AG09309 (cell line): ENCODE measurements at regions not wholly inside any gene's neighbourhood (a gene's known extent, or its start where the extent isn't known, plus 50 kb on each side); places are given as distances from the start of the nearest gene placed in this dataset.

Experiments used
- DNase-seq: peaks from one replicate; pipeline ENCODE4 v3.0.0-alpha.2; 2010; ENCODE audit warnings: low read depth
- H3K4me3 ChIP-seq: 2 replicates; pipeline ENCODE4 v1.5.1; 2011; ENCODE audit warnings: mild to moderate bottlenecking, low read depth, low read length, moderate library complexity; ENCODE audit not compliant: control insufficient read depth
- CTCF ChIP-seq: IDR thresholded peaks from 2 replicates; pipeline ENCODE4 v1.5.1; 2011; ENCODE audit warnings: mild to moderate bottlenecking, low read depth, low read length, inconsistent platforms; ENCODE audit not compliant: insufficient read depth, control insufficient read depth; ENCODE audit errors: missing control alignments

- H3K4me3 ChIP-seq: no peak overlapping the region
- TF ChIP-seq CTCF: no peak
- no peak for DNase-seq
Observed at GRCh38 chr15:48052946-48053345, 67.8 kb upstream of the SLC24A5 start.

GRCh38 chr15:48058371-48058770 is 62.4 kb upstream of the SLC24A5 start:
- TF ChIP-seq CTCF: no peak
- DNase-seq: no peak
- no peak overlapping the region for H3K4me3 ChIP-seq

DNA sequence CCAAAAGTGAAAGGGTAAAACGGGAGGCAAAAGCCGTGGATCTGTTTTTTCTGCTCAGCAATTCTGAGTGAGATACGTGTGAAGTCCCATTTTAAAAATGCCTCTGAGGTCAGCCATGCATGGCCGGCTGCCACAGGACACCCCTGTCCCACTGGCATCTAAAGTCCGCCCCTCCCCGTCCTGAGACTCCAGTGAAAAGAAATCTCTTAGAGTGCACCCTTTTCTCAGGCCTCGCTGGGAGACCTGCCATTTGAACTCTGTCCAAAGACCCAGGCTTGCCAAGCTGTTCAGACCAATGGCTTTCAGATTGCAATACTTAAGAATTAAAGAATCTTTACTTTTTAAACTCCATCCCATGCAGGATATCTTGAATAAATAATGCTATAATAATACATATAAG is 61.0 kb upstream of the SLC24A5 start:
- TF ChIP-seq CTCF: no peak
- no peak for DNase-seq

DNA sequence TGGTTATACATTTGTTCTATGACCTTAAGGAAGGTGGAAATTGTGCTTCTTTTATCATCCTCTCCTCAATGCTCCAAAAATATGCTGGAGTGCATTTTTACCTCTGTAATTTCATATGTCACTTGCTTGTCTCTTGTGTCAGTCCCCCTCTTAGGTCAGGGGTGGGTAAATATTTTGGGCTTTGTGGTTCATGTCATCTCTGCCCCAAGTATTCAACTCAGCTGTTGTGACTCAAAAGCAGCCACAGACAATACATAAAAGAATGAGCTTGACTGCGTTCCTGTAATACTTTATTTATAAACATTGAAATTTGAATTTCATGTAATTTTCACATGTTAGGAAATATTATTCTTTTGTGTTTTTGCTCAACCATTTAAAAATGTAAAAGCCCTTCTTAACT is 60.4 kb upstream of the SLC24A5 start:
- no peak overlapping the region for H3K4me3 ChIP-seq
- DNase-seq: no peak
- TF ChIP-seq CTCF: no peak

More for the DNA sequence above, 61.0 kb upstream of the SLC24A5 start:
- no peak overlapping the region for H3K4me3 ChIP-seq

- no peak for TF ChIP-seq CTCF
- H3K4me3 ChIP-seq: no peak overlapping the region
- DNase-seq: no peak
Observed at GRCh38 chr15:48061605-48062004, 59.2 kb upstream of the SLC24A5 start.

DNA sequence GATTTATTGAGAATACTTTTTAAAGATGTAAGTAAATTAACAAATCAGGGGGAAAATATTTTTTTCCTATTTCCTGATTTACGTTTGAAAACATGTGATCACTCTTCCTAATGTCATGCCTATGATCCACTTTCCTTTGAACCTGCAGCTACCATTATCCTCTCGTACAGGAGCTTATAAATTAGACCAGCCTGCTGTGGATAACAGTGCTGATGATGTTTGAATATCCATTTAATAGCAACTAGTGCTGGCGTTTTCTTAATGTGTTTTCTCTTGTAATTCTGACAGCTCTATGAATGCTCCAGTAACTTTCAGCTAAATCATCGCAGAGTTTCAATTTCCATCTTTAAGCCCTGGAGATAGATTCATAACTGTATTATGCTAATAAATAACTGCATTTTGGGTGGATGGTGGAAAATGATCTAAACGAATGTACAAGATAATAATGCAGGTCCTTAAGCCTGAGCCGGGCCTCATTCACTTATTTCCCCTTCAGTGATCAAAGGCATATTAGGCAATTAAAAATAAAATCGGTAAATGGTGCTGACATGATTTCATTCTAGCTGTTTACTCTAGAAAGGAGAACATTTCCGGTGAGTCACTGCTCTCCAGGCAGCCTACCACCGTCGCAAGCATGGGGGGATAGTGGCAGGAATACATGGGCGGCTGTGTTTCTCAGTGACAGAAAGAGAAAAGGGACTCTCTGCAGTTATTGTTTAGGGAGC is 58.5 kb upstream of the SLC24A5 start:
- DNase-seq: no peak
- TF ChIP-seq CTCF: no peak

DNA sequence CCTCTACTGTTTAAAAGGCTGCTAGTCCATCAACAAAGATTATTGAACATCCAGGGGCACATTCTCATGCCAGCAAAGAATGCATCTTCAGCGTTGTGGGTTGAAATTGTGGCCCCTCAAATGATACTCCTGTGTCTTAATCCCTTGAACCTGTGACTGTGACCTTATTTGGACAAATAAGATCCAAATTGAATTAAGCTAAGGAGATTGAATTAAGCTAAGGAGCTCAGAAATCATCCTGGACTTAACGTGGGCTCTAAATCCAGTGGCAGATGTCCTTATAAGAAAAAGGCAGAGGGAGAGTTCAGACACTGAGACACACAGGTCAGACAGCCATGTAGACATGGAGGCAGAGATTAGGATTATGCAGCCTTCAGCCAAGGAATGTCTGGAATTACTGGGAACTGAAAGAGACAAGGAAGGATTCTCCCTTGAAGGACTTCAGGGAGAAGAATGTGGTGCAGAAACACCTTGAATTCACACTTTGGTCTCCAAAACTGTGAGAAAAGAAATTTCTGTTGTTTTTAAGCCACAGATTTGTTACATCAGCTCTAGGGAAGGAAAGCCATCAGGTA is 57.3 kb upstream of the SLC24A5 start:
- no peak for TF ChIP-seq CTCF
- no peak for DNase-seq
- no peak overlapping the region for H3K4me3 ChIP-seq

More for the DNA sequence above, 58.5 kb upstream of the SLC24A5 start:
- H3K4me3 ChIP-seq: no peak overlapping the region
